HL-60 (cell line): ENCODE measurements at regions not wholly inside any gene's neighbourhood (a gene's known extent, or its start where the extent isn't known, plus 50 kb on each side); places are given as distances from the start of the nearest gene placed in this dataset.
"Not testable (repeated sequence)": the region's sequence is repeated elsewhere in the genome, so short reads cannot be mapped to it uniquely, and the experiment has no call there.

Source experiments
- CTCF ChIP-seq: IDR thresholded peaks from one replicate; pipeline ENCODE4 v1.5.1; 2011; ENCODE audit warnings: low read length, control low read depth, inconsistent platforms; ENCODE audit not compliant: insufficient read depth
- POLR2AphosphoS5 ChIP-seq: IDR thresholded peaks from 2 replicates; pipeline ENCODE4 v1.6.1; 2012; ENCODE audit warnings: low read depth
- SPI1 ChIP-seq: IDR thresholded peaks from 2 replicates; pipeline ENCODE4 v1.6.1; 2012; ENCODE audit warnings: low read depth, mild to moderate bottlenecking, borderline replicate concordance

GRCh38 chr5:166926806-166927475 lies 1364.5 kb upstream of the WWC1 start:
- not testable (repeated sequence) for TF ChIP-seq CTCF, SPI1, POLR2AphosphoS5
